COLO829 (cell line): ENCODE measurements at regions not wholly inside any gene's neighbourhood (a gene's known extent, or its start where the extent isn't known, plus 50 kb on each side); places are given as distances from the start of the nearest gene placed in this dataset.

Experiments used
- DNase-seq: peaks from one replicate; pipeline ENCODE4 v3.0.0; 2012; ENCODE audit warnings: low spot score

GRCh38 chr12:132407451-132407961 lies 78.1 kb upstream of the GALNT9 start:
- DNase-seq = no peak

DNA sequence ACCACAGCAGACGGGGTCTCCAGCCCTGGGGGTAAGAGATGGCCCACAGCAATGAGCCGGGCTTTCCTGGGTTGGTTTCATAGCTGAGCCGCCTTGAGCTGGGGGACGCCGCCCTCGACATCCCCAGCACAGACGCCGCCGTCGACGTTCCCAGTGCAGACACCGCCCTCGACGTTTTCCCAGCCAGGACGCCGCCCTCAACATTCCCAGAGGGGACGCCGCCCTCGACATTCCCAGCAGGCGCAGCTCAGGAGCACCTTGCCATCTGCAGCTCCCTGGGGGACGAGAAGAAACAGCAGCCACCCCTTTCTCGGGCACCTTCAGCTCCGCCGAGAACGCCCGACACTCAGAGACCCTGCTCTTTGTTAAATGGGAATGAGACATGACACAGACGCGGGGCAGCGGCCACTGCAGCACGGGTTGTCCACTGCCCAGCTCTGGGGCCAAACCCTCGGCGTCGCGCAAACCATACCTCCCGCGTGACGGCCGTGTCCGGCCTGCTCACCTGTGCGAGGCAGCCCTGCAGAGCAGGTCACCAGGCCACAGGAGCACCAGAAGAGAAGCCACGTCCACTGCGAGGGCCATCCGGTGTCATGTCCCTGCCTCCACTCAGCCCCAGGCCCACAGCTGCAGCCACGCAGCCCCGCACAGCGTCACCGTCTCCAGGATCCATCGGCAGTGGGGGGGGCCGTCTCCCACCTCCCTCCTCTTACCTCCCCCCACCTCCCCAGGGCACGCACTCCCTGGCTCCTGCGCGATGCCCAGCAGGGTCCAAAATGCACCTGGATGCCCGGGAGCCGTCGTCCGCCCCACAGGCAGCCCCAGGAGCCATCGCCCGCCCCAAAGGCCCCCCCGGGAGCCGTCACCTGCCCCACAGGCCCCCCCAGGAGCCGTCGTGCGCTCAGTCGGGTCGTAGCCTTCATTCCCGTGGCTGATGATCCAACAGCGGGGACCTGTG lies 77.4 kb upstream of the GALNT9 start:
- DNase-seq = no peak

- no peak for DNase-seq
These were observed 76.4 kb upstream of the GALNT9 start for GRCh38 chr12:132405742-132406251.

GRCh38 chr12:132404951-132405741 lies 75.8 kb upstream of the GALNT9 start:
- DNase-seq = no peak

- DNase-seq = no peak
These were observed 75.1 kb upstream of the GALNT9 start for GRCh38 chr12:132404435-132404855.

- no peak for DNase-seq
These were observed 74.4 kb upstream of the GALNT9 start for GRCh38 chr12:132403636-132404434.

DNA sequence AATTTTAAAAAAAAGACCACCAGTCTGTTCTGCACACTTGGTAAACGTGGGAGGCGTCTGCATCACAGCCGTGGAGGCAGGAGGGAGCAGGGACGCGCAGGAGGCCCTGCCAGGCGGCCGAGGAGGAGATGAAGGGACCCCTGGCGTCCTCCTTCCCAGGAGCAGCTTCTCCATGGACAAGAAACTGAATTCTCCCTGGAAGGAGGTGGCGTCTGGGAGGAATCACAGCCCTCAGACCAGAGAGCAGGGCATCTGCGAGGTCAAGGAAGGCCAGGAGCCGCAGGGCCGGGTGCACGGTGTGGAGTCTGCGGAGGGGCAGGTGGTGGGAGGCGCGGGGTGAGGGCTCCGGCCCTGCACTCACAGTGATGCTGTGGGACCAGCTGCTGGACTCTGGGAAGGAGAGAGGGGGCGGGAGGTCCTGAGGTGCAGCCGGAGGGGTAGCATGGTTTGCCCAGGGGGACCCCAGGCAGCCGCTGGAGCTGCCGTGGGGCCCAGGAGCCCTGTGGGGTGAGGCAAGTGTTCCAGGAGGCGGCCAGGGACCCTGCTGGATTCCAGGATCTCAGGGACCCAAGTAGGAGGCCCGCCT lies 73.5 kb upstream of the GALNT9 start:
- no peak for DNase-seq

GRCh38 chr12:132401982-132402381 lies 72.6 kb upstream of the GALNT9 start:
- no peak for DNase-seq

GRCh38 chr12:132400011-132400641 lies 70.7 kb upstream of the GALNT9 start:
- DNase-seq = no peak

DNA sequence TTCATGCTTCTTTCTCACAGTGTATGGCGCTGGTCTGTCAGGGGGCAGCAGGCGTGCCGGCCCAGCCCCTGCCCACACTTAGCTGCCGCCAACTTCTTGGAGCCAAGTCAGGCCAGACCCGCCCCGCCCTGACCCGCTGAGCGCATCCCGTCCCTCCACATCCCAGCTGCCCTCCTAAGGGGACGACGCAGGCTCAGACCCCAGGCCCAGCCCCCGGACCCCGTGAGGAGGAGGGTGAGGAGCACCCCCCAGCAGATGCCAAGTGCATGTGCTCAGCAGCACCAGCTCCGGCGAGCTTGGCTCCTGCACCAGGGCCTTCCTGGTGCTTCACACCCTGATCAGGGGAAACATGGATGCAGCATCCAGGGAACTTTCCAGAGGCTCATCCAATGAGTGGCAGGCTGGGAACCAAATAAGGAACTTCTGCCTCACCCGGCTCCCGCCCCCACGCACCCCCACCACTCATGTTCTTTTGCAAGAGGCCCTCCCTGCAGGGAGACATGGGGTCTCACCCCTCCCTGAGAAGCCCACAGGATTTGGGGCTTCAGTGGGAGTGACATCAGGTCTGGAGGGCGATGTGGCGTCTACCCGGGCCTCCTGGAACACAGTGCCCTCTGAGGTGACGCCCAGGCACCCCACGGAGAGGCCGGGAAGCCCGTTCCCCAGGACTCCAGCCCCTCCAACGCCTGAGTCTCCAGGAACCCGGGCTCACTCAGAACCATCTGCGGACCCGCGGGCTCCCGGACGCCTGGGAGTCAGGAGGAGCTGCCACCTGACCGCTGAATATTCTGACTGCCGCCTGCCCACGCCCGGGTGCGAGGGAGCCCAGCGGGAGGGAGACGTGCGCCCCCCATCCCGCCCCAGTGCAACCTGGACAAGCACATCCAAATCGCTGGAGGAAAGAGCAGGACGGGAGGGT lies 70.0 kb upstream of the GALNT9 start:
- no peak for DNase-seq

GRCh38 chr12:132398386-132398991 lies 69.1 kb upstream of the GALNT9 start:
- no peak for DNase-seq

GRCh38 chr12:132397934-132398385 lies 68.6 kb upstream of the GALNT9 start:
- DNase-seq = no peak

GRCh38 chr12:132397152-132397933 lies 68.0 kb upstream of the GALNT9 start:
- no peak for DNase-seq

- no peak for DNase-seq
These were observed 67.3 kb upstream of the GALNT9 start for GRCh38 chr12:132396657-132397056.

GRCh38 chr12:132395908-132396305 lies 66.5 kb upstream of the GALNT9 start:
- DNase-seq = no peak

DNA sequence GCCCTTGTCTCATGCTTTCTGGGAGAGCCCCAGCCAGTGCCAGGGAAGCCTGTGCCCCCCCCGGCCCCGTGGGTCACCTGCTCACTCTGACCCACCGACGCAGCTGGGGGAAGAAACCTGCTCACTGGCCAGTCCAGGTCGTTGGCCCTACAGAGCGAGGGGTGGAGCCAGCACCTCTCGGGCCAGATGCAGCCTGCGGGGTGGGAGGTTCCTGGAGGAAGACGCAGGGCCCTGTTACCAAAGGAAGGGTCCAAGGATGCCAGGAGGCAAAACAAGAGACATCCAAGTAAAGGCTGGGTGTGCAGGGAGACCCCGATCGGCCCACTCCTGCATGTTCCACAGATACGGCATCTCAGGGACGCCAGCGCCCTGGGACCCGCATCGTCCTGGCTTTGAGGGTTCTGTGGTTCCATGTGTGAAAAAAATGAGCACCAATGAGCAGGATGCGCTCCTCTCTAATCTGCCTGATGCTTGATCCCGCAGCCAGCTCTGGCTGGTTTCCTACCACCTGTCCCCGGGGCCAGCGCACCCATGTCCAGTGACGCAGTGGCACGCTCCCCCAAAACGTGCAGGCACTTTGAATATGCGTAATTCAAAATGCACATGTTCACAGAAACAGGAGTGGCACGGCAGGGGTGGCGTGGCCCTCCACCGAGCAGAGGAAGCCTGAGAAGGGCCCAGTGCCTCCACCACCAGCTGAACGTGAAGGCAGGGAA lies 66.0 kb upstream of the GALNT9 start:
- DNase-seq = no peak
